Tibial nerve (tissue), 3 donors: ENCODE measurements at regions not wholly inside any gene's neighbourhood (a gene's known extent, or its start where the extent isn't known, plus 50 kb on each side); places are given as distances from the start of the nearest gene placed in this dataset.

ENCODE experiments used
- POLR2A ChIP-seq, 2 donors: fragments of 450-650 bp; IDR thresholded peaks; one replicate each; pipeline ENCODE4 v1.6.1; 2017; ENCODE audit warnings: antibody characterized with exemption in 2 of 2, mild to moderate bottlenecking in 2 of 2, moderate library complexity in 2 of 2
- TF ChIP-seq, protein P1 (sequence below), 5 experiments: fragments of 200-600 bp in 3 of 5; fragments of 450-650 bp in 2 of 5; sonication (generic) in 3 of 5; IDR thresholded peaks; one replicate each; pipeline ENCODE4 v1.5.1; 2016 to 2019; ENCODE audit warnings: antibody characterized with exemption in 5 of 5, mild to moderate bottlenecking in 3 of 5, moderate library complexity in 2 of 5

DNA sequence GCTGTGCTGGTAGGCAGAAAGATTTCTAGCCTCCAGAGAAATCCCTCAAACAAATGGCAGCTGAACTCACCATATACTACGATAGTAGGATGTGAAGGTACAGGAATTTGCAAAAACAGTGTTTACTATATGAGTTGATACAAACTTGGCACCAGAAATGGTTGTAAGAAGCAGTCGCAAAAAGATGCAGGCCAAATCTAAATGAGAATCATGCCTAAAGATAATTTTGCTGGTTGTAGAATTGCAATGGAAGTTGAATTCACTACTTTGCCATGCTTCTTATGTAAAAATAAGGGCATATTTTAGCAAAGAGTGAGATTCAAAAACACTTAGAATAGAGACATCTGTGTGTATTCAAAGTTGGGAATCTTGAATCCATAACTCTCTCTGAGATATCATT is 924.7 kb downstream of the SUCLG1 start:
- TF ChIP-seq, protein P1, sequence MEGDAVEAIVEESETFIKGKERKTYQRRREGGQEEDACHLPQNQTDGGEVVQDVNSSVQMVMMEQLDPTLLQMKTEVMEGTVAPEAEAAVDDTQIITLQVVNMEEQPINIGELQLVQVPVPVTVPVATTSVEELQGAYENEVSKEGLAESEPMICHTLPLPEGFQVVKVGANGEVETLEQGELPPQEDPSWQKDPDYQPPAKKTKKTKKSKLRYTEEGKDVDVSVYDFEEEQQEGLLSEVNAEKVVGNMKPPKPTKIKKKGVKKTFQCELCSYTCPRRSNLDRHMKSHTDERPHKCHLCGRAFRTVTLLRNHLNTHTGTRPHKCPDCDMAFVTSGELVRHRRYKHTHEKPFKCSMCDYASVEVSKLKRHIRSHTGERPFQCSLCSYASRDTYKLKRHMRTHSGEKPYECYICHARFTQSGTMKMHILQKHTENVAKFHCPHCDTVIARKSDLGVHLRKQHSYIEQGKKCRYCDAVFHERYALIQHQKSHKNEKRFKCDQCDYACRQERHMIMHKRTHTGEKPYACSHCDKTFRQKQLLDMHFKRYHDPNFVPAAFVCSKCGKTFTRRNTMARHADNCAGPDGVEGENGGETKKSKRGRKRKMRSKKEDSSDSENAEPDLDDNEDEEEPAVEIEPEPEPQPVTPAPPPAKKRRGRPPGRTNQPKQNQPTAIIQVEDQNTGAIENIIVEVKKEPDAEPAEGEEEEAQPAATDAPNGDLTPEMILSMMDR (IDR thresholded peaks at IDR 0.05) = no peak
- TF ChIP-seq POLR2A (IDR thresholded peaks at IDR 0.05) = no peak
